HG03159 (cell line): ENCODE measurements at regions not wholly inside any gene's neighbourhood (a gene's known extent, or its start where the extent isn't known, plus 50 kb on each side); places are given as distances from the start of the nearest gene placed in this dataset.
"Not testable (repeated sequence)": the region's sequence is repeated elsewhere in the genome, so short reads cannot be mapped to it uniquely, and the experiment has no call there.

Experiments used
- ATAC-seq: cut with Tn5 transposase; IDR thresholded peaks from one replicate; pipeline ENCODE4 v1.9.1; 2021; ENCODE audit warnings: mild to moderate bottlenecking, moderate library complexity; ENCODE audit not compliant: unreplicated experiment

DNA sequence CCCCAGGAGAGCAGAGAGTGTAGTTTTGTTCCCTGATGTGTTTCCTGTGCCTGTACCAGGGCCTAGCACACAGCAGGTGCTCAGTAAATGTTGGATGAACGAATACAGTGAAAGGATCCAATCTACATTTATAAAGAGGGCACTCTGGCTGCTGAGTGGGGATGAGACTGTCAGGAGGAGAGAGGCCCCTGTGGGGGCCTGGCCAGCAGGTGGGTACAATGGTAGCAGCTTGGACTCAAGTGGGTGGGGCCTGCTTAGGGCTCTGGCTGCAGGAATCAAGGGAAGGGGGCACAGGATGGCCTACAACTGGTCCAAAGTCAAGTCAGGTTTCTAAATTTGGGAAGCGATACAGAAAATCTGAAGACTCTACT lies 156.6 kb upstream of the GRK3 start:
- no peak for ATAC-seq

DNA sequence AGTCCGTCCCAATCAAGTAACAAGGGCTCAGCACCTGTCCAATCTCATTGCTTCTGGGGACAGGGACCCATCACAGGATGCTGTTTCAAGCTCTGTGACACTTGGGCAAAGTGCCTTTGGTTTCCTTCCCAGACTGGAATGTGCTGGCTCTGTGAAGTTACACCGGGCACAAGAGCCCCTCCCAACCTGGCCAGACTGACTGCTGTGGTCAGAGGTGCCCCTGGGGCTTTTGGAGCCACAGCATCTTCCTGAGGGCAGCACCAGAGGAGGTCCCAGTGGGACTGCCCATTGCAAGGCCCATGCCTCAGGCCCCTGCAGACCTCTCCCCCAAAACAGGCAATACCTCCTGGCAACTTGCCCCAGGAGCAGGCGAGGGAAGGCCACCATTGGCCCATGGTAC lies 155.2 kb upstream of the GRK3 start:
- no peak for ATAC-seq

DNA sequence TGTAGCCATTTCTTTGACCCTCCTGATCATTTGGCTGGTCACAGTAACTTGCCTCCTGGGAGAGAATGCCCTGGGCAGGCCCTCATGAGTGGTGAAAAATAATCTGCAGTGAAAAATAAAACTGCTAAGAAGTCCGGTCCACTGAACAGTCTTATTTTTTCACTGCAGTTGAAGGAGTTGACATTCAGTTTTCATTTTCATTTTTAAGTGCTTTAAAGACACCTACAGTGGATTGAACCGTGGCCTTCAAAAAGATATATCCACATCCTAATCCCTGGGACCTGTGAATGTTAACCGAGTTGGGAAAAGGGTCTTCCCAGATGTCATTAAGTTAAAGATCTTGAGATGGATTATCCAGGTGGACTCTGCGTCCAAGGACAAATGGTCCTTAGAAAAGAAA lies 153.6 kb upstream of the GRK3 start:
- ATAC-seq, result no peak

GRCh38 chr22:25413620-25414019 lies 150.9 kb upstream of the GRK3 start:
- no peak for ATAC-seq

DNA sequence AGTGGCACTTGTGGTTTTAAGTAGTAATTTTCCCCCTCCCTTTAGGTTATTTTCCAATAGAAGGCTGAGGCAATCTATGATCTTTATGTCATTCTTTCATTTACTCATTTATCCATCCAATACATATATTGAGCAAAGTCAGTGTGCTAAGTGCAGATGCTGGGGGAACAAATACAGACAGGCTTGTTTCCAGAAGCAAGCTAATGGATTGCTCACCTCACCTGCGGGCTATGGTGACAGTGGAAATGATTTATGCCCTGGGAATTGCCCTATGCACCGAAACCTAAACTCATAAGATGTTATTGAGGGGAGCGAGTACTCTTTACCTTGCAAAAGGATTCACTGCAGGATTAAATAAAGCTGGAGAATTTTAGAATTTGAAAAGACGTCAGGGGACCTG lies 148.7 kb upstream of the GRK3 start:
- ATAC-seq, result not testable (repeated sequence)

DNA sequence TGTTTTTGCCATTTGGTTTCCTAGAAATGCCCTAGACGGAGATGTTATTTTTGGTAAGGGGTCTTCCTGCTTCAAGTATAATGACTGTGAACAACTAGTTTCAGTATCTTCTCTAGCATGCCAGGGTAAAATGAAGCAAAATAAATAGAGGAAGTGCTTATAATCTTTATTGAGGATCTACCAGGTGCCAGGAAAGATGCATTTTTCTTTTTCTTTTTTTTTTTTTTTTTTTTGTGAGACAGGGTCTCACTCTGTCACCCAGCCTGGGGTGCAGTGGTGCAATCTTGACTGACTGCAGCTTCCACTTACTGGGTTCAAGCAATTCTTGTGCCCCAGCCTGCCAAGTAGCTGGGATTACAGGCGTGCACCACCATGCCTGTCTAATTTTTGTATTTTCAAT lies 146.6 kb upstream of the GRK3 start:
- not testable (repeated sequence) for ATAC-seq

GRCh38 chr22:25419247-25420113 lies 145.0 kb upstream of the GRK3 start:
- no peak for ATAC-seq

DNA sequence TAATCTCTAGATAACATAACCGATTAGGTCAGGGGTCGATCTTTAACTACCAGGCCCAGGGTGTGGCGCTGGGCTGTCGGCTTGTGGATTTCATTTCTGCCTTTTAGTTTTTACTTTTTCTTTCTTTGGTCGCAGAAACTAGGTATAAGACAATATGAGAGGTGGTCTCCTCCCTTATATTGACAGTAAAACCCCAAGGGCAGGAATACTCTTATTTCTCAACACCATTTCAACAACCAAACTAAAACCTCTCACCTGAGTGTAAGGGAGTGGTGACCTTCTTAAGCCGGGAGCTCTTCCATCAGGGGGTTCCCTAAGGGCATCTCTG lies 144.4 kb upstream of the GRK3 start:
- not testable (repeated sequence) for ATAC-seq

GRCh38 chr22:25420471-25420924 lies 144.0 kb upstream of the GRK3 start:
- ATAC-seq, result no peak

DNA sequence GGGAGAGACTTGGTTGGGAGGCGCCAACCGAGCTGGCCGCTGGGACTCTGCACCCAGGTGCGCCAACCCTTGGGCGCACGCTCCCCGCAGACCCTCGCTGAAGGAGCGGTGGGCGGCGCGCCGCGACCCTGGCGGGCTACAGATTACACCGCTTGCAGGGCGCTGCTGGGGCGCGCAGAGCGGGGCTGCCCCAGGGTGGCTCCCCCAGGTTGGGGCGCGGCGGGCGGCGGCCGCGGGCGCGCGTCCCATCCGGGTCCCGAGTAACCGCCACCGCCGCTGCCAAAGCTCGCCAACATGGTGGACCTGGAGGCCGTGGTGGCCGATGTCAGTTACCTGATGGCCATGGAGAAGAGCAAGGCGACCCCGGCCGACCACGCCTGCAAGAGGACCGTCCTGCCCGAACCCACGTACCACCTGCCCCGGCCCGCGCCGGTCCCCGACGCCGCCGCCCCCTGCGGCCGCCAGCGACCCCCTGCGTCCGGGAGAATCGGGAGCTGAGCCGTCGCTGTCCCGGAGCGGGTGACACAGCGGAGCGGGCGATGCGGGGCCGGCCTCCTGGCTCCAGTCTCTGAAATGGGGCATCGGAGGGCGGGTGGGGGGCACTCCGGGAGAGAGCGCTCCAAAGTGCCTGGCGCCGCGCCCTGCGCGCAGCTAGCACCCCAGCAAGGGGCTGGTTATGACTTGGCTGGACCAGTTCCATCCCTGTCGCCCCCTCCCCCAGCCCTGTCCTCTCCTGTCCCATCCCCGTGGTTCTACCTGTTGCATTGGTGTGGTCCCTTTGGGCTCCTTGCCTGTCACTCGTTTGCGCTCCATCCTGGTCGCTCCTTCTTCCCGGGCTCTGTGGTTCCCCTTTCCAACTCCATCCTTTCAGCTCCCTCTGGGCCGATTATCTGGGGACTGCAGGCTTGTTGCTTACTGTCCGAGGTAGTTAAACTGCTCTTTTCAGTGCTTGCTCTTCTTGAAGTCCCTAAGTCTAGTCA lies 143.3 kb upstream of the GRK3 start:
- ATAC-seq, result no peak

DNA sequence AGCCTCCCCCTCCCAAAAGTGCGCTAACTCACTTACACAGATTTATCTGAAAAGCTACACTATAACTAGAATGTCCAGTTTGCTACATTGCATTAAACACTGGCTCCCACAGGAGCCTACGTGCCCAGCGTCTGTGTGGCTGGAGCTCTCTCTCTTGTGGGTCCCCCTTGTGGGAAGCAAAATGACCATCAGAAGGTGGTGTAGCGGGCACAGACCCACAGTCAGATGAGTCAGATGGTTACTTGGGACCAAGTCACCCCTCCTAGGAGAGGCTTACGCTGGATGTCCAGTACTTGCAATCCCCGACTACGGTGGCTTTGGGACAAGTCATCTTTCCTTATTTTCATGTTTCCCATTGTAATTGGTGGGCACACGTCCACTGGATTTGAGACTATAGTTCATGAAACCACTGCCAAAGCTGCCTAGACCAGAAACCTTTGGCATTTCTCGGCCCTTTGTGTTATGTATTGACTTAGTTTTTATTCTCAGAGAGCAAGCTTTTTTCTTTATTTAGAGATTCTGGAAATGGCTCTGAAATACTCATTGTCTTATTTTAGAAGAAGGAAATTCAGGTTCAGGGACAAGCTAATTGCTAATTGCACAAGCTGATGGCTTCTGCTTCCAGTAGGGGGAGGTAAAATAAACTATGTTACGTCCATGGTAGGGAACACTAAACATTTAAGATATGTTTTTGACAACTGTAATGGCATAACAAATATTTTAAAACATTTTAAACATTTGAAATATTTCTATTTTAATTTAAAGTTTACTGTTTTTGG lies 137.8 kb upstream of the GRK3 start:
- not testable (repeated sequence) for ATAC-seq

DNA sequence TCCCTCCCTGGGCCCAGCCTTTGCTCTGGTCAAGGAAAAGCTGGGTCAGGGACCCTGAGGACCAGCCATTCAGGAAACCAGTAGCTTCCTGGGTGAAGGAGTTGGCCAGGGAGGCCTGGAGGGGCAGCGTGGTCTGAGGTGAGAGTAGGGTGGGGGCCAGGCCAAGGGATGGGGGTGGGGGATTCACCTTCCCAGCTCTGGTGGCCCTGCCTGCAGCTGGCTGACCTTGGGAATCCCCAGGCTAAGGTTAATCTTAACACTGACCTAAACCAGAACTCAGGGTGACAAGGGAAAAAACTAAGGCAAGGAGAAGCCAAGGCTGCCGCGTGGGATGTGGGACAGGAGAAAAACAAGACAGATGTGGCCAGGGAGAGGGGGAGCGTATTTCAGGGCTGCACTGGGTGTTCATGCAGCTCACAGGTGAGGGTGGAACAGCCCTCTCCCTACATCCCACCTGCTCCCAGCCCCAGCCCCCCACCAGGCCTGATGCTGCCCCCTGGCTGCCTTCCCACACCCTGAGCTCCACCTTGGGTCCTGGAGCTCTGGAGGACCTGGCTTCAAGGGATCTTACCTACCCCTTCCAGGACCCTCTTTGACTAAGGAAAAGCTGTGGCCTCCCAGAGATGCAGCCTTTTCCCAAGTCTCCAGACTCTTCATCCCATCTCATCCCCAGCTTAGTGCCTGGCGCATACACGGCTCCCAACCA lies 132.7 kb upstream of the GRK3 start:
- not testable (repeated sequence) for ATAC-seq

DNA sequence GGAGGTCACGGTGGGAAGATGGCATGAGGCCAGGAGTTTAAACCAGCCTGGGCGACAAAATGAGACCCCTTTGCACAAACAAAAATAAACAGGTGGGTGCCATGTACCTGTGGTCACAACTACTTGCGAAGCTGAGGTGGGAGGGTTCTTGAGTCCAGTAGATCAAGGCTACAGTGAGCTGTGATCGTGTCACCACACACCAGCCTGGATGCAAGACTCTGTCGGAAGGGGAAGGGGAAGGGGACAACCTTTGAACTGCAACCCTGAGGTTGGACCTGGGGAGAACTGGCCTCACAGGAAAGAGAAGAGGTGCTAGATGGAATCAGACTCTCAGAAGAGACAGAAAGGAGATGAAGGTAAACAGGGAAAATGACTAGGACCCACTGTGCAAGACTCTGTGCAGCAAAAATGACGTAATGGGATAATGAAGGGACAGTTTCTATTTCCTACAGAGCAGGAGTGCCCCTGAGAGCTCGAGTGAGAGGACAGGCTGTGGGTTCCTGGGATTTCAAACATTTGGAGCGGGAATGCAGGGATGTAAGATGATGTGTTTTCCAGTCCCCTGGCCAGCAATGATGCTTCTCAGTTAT lies 131.0 kb upstream of the GRK3 start:
- ATAC-seq, result not testable (repeated sequence)

DNA sequence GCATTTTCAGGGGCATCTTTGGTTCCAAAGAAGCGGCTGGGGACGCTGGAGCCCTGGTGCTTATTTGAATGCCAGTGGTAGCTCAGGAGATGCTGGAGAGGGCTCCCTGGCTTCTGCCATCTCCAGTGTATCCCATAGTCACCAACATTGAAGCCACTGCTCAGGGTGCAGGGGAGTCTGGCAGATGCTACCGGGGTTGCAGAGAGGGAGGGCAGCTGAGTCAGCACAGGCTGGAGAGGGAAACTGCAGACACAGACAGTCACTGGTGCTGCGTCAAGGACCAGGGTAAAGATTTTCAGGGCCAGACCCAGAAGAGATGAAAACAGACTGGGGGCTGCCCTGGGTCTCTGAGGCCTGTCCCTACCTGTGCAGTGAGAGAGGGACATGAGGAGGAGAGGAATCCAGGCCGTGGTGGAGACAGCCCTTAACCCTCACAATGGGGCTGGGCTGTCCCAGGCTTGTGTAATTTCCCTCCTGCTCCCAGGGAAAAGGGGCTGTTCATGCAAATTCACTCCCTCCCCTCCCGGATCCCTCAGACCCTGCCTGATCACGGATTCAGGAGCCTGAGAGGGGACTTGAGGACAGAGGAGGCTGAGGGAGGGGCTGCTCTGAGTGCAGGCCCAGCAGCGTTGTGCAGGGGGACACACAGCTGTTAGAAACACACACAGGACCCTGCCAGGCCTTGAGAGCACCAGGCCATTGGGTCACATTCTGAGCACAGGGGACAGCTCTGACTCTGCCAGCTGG lies 126.9 kb upstream of the GRK3 start:
- no peak for ATAC-seq

DNA sequence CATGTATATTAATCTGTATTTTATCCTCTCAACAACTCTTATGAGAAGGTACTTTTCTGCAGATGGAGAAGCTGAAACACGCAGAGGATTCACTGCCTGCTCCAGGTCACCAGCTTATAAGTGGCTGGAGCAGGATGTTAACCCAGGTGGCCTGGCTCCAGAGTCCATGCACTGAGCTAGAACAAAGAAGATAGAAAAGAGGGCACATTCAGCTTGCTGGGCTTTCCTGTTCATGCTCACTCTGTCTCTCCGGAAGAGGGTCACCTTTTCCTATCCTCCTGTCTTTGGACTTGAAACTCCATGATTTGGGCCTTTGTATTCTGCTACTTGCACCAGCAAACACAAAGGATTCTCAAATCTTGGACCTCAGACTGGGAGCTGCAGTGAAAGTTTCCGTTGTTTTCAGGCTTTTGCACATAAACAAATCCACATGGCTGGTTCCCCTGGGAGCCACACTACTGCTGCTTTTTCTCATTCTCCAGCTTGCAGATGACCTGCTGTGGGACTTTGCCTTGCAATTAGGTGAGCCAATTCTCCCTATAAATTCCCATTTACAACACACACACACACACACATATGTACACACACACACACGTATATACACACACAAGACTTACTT lies 117.3 kb upstream of the GRK3 start:
- no peak for ATAC-seq

- ATAC-seq, result peak; percentile 77
These were observed 116.6 kb upstream of the GRK3 start for GRCh38 chr22:25447686-25448434.

DNA sequence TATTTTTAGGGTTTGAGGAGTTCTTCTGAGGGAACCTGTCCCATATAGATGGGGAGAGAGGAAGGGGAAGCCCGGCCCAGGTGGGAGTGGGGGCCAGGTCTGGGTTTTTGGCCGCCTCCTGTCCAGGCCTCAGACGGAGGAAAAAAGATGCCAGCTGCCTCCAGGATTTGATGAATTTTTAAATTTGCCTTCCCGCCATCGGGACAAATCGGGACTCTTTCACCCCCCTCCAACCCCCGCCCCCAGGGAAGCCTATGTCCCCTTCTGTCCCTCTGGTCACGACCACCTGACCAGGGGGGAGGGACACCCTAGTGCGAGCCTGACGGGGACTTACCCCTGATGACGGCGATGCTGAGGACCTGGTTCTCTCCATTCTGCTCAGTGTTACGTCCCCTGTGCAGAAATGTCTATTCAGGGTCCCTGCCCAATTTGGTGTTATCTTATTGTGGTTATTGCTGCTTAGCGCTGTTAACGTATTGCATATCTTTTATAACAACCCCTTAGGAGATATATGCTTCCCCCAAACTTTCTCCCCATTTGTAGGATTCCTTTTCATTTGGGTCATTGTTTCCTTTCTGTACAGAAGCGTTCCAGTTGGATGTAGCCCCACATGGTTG lies 115.9 kb upstream of the GRK3 start:
- peak; percentile 20 for ATAC-seq
